ENCODE measurements at regions not wholly inside any gene's neighbourhood (a gene's known extent, or its start where the extent isn't known, plus 50 kb on each side); places are given as distances from the start of the nearest gene placed in this dataset.

DNA sequence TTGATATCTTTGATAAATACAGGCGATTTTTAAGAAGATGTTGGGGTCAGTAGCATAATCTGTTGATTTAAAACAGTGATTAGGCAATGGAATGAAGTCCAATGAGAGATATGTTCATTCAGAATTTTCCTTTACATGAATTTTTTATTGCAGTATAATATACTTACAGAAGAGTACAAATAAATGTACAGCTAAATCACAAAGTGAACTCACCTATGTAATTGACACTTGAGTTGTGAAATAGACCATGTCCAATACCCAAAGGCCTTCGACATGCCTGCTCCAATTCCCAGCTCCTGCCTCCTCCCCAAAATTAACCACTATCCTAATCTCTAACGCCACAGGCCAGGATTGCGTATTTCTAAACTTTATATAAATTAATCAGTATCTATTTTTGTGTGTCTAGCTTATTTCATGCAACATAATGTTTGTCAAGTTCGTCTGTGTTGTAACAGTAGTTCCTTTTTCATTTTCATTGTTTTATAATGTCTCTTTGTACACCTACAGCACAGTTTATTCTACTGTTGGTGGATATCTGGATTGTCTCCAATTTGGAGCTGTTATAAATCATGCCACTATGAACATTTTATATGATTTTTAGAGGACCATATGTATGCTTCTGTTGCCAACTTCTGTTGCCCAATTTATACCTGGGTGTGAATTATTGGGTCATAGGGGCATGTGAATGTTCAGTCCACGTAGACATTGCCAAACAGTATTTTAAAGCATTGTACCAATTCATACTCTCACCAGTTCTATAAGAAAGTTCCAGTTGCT is 208.3 kb downstream of the TLE1 start:
- no peak for DNase-seq (ENCODE audit: low spot score)

GRCh38 chr9:81479573-81479972 is 209.8 kb downstream of the TLE1 start:
- DNase-seq (ENCODE audit: low spot score), result no peak

DNA sequence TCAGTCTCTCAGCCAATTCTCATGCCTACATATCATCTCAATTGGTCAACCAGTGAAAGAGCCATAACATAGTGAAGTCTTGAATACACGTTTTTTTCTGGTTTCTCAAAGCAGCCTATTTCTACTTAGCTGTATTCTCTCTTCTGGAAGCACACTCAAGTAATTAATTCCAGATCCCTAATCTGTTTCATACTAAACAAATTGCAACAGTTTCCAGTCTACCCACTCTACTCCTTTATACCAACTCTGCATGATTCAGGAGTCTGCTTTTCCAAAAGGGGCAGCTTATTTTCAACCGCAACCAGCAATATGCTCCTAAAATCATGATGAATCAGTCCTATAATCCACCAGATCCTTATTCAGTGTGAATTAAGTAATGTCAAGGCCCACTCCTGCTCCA is 211.7 kb downstream of the TLE1 start:
- DNase-seq (ENCODE audit: low spot score), result no peak

- DNase-seq (ENCODE audit: low spot score), result no peak
These were observed 212.4 kb downstream of the TLE1 start for GRCh38 chr9:81476813-81477490.

DNA sequence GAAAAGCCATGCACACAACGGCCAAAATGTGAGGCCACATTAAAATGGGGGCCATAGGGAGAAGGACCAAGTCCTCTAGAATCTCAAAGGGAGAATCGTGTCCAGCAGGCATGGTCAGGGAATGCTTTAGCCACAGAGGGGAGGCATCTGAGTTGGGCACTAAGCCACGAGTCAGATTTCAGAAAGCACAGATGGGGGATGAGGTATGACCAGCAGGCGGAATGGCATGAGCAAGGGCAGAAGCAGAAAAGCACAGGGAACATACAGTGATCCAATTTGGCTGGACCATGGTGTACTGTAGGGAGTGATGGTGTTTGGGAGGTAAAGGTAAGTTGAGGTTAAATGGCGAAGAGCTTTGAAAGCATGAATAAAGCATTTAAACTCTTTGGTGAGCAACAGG is 214.6 kb downstream of the TLE1 start:
- DNase-seq (ENCODE audit: low spot score), result no peak

DNA sequence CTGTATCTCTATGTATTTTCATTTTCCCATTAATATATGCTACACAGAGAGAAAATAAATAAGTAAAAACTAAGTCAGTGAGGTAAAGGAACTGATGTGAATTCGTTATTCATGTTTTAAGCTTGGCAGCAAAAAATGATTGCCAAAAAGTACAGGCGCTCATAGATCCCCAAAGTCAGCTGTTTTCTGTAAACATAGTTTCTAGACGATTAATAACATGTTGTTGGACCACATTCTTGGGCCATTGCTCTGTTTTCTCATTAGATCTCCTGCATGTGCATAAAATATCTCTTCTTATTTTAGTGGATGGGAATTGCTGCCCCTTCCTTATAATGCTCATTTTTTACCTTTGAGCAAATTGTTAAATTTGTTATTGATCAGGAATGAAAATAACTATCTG is 215.2 kb downstream of the TLE1 start:
- no peak for DNase-seq (ENCODE audit: low spot score)

DNA sequence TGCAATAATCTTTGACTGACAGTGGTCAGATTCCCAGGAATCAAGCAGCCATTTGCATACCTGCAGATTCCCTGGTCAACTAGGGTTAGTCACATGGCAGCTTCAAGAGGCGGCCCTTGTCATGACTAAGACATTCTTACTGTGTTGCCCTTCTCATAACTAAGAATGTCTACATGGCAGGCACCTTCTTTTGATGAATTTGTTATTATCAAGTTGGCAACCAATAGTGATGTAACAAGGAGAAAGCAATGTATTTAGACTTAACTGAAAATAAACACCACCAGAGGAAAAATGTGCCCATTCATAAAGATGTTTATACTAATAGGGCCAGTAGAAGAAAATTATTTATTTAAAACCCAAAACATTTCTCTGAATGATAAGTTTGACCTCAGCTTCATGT is 215.6 kb downstream of the TLE1 start:
- no peak for DNase-seq (ENCODE audit: low spot score)

GRCh38 chr9:81473206-81473605 is 216.1 kb downstream of the TLE1 start:
- DNase-seq (ENCODE audit: low spot score), result no peak

DNA sequence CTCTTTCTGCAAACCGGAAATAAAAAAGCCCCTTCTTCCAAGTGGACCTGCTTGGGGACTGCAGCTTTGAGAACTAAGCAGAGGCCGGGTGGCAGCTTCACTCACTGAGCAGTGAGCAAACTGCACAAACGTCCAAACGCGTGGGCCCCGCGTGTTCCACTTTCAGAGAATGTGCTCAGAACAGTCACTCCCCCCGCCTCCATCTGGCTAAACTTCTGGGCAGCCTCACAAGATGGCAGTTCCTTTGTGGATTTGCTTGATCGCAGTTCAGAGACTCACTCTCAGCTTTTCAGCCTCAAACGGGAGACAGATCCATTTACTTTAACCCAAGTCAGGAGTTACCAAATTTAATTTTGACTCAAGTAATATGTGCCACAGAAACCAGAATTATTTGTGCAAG is 216.6 kb downstream of the TLE1 start:
- no peak for DNase-seq (ENCODE audit: low spot score)

DNA sequence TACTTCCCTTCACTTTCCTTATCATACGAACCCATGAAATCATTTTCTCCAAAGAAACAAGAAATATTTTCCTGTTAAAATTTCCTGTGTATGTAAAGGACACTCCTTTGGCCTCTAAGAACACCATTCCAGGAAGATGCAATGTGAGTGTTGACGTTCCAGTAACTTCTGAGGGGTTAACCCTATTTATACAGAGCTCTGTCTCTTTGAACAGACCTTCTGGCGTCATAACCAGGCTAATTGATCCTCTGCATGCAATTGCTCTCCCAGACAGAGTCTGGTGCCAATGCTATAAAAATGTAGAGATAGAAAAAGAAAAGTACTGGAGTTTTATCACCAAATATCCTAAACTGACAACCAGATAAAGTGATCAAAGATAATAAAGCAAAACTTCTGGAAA is 218.5 kb downstream of the TLE1 start:
- DNase-seq (ENCODE audit: low spot score), result no peak

GRCh38 chr9:81468084-81468595 is 221.2 kb downstream of the TLE1 start:
- no peak for DNase-seq (ENCODE audit: low spot score)

- no peak for DNase-seq (ENCODE audit: low spot score)
These were observed 222.4 kb downstream of the TLE1 start for GRCh38 chr9:81466981-81467380.

DNA sequence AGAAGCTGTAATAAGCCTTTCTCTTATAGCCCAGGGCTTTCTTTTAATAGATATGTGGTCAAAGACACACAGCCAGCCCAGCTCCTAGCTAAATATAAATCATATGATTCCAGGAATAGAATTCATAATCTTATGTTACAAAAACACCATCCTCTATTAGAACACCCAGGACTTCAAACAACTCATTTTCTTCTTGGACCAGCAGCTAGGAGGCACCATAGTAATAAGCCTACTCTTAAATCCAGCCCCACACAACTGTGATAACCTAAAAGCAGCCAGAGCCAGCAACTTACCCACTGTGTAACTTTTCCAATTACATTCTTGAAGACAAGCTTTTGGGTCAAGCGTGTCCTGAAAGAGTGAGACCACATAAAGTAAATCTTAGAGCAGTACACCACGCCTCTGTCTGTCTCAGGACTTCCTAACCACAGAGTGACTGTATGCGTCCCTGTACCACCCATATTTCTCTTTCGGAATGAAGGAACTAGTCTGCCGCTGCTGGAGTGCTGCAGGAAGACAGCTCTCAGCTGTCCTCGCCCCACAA is 223.8 kb downstream of the TLE1 start:
- no peak for DNase-seq (ENCODE audit: low spot score)

GRCh38 chr9:81462801-81463200 is 226.5 kb downstream of the TLE1 start:
- DNase-seq (ENCODE audit: low spot score), result no peak

DNA sequence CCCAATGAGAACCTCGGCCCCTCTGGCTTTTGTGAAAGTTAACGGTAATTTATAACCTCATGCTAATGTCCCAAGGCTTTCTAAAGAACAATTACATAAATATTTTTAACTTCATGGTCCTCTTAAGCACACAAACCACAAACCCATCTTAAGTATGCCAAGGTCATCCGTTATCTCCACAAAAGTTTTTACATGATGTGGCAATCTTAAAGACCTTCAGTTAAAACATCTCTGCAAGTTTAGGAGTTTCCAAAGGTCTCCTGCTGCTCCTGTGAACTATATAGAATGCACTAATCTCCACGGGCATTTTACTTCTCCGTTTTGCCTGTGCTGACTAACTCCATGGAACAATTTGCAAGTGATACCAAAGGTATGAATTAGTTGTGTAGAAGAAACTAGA is 228.2 kb downstream of the TLE1 start:
- DNase-seq (ENCODE audit: low spot score), result no peak

DNA sequence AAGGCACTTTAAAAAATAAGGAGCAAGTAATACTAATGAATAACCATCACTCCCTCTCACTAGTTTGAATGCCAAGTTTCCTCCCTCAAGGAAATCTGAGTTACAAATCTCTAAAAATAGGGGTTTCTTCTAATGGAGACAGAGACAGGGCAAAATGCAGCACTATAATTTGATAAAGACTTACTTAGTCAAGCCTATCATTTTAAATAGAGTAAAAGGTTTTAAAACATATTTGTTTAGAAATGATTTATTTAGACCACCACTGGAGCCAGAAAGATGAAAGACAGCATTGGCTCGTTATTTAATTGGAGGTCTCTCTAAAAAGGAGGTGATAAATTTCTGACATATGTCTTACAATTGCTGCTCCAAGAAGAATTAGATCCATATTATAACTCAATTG is 228.7 kb downstream of the TLE1 start:
- no peak for DNase-seq (ENCODE audit: low spot score)

- no peak for DNase-seq (ENCODE audit: low spot score)
These were observed 229.8 kb downstream of the TLE1 start for GRCh38 chr9:81459591-81459990.

GRCh38 chr9:81456431-81457006 is 232.8 kb downstream of the TLE1 start:
- no peak for DNase-seq (ENCODE audit: low spot score)

DNA sequence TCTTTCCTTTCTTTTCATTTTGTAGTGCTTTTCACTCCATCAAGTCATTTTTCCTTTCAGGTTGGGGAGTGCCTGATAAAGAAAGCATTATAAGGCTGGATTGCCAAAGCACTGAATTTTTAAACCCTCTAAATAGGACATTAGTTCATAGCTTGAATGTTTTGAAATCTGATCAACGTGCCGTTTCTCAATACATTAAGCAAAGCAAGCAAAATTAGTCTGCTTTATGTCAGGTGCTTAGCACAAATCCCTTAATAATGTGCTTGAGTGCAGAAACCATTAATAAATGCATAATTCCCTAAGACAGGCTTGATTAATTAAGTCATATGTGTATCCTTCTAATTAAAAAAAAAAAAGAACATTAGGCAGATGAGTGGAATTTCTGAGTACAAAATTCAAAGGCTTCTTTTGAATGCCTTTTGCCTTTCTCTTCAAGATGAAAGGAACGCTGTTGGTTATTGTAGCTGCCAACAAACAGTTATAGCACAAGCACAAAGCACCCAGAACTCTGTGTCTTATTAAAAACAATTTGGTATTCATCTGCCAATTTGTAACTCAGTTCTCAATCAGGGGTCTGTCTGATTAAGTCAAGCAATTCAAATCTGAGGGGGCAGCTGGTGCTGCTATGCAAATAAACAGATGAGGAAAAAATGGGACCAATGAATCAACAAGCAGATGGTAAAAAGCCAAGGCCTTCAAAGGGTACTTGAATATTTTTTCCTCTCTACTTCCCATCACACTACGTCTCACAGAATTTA is 233.7 kb downstream of the TLE1 start:
- no peak for DNase-seq (ENCODE audit: low spot score)

DNA sequence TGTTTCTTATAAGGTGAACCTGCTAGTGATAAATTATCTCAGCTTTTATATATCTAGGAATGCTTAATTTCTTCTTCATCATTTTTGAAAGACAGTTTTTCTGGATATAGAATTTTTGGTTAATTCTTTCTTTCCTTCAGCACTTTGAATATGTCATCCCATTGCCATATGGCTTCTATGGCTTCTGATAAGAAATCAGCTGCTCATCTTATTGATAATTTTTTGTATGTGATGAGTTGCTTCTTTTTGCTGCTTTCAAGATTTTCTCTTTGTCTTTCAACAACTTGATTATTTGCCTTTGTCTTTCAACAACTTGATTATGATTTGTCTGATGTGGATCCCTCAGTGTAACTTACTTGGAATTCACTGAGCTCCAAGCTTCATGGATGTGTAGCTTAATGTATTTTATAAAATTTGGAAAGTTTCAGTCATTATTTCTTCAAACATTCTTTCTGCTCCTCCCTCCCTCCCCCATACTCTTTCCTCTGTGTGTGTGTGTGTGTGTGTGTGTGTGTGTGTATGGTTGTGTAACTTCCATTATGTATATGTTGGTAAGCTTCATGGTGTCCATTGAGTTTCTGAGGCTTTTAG is 243.9 kb downstream of the TLE1 start:
- no peak for DNase-seq (ENCODE audit: low spot score)

DNA sequence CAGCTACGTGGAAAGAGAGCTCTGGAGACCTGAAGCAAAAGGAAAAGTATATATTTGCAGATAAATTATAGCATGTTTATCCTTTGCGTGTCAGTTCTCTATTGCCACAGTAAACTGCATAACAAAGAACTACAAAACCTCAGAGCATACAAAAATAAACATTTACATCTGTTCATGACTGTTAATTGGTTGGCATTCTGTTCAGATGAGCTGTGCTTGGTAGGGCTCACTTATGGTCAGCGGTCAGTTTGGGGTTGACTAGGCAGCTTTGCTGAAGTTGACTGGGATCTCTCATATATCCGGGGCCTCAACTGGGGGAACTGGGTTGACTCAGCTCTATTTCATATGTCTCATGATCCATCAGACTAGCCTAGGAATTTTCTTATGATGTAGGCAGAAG is 257.7 kb downstream of the TLE1 start:
- DNase-seq (ENCODE audit: low spot score), result no peak

- no peak for DNase-seq (ENCODE audit: low spot score)
These were observed 258.6 kb downstream of the TLE1 start for GRCh38 chr9:81430727-81431126.
